ENCODE measurements at regions not wholly inside any gene's neighbourhood (a gene's known extent, or its start where the extent isn't known, plus 50 kb on each side); places are given as distances from the start of the nearest gene placed in this dataset.

DNA sequence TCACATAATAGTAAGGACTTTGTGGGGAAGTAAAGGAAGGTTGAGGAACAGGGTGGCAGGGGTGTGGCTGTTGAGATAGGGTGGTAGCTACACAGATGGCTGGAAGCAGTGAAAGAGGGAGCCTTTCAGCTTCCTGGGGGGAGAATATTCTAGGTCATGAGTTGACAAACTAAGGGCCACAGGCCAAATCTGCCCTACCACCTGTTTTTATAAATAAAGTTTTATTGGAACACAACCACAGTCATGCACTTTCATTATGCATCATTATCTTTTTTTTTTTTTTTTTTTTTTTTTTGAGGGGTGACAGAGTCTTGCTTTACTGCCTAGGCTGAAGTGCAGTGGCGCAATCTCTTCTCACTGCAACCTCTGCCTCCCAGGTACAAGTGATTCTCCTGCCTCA is 243.1 kb downstream of the NFATC2 start:
- in situ Hi-C loops (cut with HindIII; ENCODE audit: low pct_unique_long_range_greater_than_20kb, low sequenced_read_pairs) = no loop called here
- no peak for DNase-seq (ENCODE audit: low read depth in 1 of 2, low spot score in 1 of 2)
- no peak for TF ChIP-seq JUND (IDR thresholded peaks at IDR 0.05; ENCODE audit: low read depth)

DNA sequence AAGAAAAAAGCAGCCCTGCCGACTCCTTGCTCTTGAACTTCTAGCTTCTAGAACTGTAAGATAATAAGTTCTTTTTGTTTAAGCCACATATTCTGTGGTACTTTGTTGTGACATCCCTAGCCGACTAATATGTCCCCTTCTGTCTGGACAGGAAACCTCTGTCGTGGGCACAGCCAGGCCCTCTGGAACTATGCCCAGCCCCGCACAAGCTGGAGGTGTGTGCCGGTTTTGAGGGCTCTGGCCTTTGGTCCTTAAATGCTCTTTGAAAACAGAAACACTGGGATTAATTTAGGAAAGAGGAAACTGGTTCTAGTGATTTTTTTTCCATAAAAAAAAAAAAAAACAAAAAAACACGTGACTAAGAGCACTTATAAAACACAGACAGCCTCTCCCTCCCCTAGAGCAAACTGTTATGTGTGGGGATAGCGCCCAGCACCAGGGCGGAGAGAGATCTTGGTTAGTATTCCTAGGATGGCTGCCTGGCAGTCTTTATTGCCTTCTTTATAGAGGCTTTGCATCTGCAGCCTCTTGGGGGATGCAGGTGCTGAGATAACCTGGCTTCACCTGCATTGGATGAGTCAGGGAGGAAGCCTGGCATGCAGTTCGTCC is 244.3 kb downstream of the NFATC2 start:
- TF ChIP-seq JUND (IDR thresholded peaks at IDR 0.05; ENCODE audit: low read depth) = no peak
- in situ Hi-C loops (cut with HindIII; ENCODE audit: low pct_unique_long_range_greater_than_20kb, low sequenced_read_pairs) = no loop called here
- no peak for DNase-seq (ENCODE audit: low read depth in 1 of 2, low spot score in 1 of 2)

DNA sequence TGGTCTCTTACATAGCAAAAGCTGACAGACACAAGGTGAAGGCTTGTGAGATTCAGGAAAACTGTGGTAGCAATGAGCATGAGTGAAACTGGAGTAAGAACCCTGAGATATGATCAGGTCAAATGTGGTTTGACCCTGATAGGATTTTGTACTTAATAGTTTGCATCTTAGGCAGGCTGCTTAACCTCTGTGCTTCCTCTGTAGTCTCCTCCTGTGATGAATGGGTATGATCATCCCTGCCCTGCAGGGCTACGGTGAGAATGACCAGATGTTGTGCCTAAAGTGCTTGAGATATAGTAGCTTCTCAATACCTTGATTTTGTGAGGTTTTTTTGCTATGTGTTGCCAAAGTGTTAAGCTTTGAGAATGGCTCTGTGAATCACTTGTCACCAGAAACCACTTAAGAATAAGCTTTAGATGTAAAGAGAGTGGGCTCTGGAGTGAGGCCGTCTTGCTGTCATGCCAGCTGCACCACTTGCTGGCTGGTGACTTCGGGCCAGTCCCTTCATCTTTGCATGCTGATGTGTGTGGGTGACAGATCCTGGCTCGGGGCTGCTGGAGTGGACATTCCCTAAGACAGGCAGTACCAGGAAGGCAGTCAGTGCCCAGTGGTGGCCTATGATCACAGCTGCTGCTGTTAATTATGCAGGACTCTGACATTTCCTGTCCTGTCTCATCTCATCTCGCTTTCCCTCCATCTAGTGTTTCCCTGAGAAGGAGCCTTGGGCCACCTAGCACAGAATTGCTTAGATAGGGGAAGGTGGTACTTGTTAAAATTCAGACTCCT is 254.7 kb downstream of the NFATC2 start:
- in situ Hi-C loops (cut with HindIII; ENCODE audit: low pct_unique_long_range_greater_than_20kb, low sequenced_read_pairs) = no loop called here

DNA sequence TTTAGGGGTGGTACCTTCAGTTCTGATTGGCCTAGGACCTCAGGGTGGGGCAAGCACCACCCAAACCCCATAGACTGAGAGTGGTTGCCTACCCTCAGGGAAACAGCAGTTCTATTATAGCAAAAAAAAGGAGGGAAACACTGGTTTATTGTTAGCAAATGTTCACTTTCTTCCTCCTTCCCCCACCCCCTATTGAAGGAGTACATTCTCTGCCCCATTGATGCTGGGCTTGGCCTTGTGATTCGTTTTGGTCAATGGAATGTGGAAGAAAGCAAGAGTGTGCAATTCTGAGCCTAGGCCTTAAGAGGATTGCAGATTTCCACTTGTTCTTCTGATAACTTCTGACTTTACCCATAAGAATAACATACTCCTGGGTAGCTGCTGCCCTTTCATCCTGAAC is 255.8 kb downstream of the NFATC2 start:
- in situ Hi-C loops (cut with HindIII; ENCODE audit: low pct_unique_long_range_greater_than_20kb, low sequenced_read_pairs) = no loop called here
- no peak for TF ChIP-seq JUND (IDR thresholded peaks at IDR 0.05; ENCODE audit: low read depth)
- DNase-seq (ENCODE audit: low read depth in 1 of 2, low spot score in 1 of 2) = no peak

More for the DNA sequence above, 254.7 kb downstream of the NFATC2 start:
- TF ChIP-seq JUND (IDR thresholded peaks at IDR 0.05; ENCODE audit: low read depth) = no peak
- DNase-seq (ENCODE audit: low read depth in 1 of 2, low spot score in 1 of 2) = no peak

DNA sequence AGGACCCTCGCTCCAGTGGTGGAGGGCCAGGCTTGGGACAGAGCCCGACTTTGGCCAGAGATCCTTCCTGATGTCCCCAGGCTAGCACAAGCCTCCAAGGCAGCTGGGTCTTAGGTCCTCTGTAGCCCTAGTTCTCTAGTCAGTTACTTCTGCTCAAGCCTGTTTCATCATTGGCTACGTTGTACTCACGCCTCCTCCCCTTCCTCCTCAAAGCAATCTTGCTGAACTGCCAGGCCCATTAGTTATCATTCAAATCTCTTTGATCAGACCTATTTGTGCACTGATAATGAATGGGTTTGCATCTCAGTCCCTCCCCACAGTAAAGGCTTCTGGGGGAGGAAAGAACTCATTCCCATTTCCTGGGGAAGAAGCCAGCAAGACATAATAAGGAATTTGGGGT is 256.8 kb downstream of the NFATC2 start:
- no peak for DNase-seq (ENCODE audit: low read depth in 1 of 2, low spot score in 1 of 2)
- TF ChIP-seq JUND (IDR thresholded peaks at IDR 0.05; ENCODE audit: low read depth) = no peak
- in situ Hi-C loops (cut with HindIII; ENCODE audit: low pct_unique_long_range_greater_than_20kb, low sequenced_read_pairs) = no loop called here

DNA sequence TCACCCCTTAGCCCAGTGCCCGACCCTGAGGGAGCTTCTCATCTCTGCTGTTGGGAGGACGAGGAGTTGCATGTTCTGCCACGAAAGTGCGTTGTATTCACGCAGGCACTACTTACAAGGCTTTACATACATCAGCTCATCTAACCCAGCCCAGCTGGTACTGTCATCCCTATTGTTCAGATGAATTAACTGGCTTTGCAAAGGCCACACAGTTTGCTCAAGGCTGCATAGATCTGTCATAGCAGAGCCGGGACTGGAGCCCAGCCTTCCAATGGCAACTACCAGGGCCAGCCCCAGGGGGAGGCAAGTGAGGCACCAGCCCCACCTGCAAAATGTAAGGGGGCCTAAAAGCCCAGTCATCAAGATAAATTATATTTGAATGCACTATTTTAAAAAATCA is 257.6 kb downstream of the NFATC2 start:
- no peak for TF ChIP-seq JUND (IDR thresholded peaks at IDR 0.05; ENCODE audit: low read depth)
- in situ Hi-C loops (cut with HindIII; ENCODE audit: low pct_unique_long_range_greater_than_20kb, low sequenced_read_pairs) = no loop called here
- DNase-seq (ENCODE audit: low read depth in 1 of 2, low spot score in 1 of 2) = no peak

DNA sequence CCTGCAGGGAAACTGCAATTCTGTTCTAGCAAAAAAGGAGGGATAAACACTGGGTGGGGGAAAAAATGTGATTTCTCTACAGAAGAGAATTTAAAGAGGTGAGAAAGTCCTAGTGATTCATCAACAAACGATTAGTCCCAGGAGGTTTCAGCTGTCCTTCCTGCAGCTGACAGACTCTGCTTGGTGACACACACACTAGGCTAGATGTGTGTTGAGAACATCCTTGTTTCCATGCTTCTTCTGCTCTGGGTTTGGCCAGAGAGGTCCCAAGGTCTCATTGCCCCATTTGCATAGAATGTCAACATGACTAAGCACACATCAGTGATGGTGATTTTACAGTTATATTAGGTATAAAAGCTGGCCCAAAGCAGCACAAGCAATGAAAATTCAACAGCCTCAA is 258.3 kb downstream of the NFATC2 start:
- TF ChIP-seq JUND (IDR thresholded peaks at IDR 0.05; ENCODE audit: low read depth) = no peak
- in situ Hi-C loops (cut with HindIII; ENCODE audit: low pct_unique_long_range_greater_than_20kb, low sequenced_read_pairs) = no loop called here

DNA sequence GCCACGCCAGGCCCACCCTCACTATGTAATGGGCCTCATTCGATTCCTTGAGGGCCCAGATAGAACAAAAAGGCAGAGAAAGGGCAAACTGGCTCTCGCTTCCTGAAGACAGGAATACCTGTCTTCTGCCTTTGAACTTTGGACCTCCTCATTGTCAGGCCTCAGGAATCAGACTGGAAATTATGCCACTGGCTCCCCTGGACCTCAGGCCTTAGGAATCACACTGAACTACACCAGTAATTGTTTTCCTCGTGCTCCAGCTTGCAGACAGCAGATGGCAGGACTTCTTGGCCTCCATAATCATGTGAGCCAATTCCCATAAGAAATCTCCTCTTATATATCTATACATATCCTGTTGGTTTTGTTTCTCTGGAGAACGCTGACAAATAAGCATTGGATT is 258.6 kb upstream of the KCNG1 start:
- TF ChIP-seq JUND (IDR thresholded peaks at IDR 0.05; ENCODE audit: low read depth) = no peak

More for the DNA sequence above, 258.3 kb downstream of the NFATC2 start:
- no peak for DNase-seq (ENCODE audit: low read depth in 1 of 2, low spot score in 1 of 2)

DNA sequence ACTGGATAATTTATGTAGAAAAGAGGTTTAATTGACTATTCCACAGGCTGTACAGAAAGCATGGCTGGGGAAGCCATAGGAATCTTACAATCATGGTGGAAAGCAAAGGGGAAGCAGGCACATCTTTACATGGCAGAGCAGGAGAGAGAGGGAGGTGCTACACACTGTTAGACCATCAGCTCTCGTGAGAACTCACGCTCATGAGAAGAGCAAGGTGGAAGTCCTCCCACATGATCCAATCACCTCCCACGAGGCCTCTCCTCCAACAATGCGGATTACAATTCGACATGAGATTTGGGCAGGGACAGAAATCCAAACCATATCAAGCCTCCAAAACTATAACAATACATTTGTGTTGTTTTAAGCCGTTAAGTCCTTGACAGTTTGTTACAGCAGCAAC is 257.1 kb upstream of the KCNG1 start:
- DNase-seq (ENCODE audit: low read depth in 1 of 2, low spot score in 1 of 2) = no peak
- in situ Hi-C loops (cut with HindIII; ENCODE audit: low pct_unique_long_range_greater_than_20kb, low sequenced_read_pairs) = no loop called here
- TF ChIP-seq JUND (IDR thresholded peaks at IDR 0.05; ENCODE audit: low read depth) = no peak

More for the DNA sequence above, 258.6 kb upstream of the KCNG1 start:
- in situ Hi-C loops (cut with HindIII; ENCODE audit: low pct_unique_long_range_greater_than_20kb, low sequenced_read_pairs) = no loop called here
- no peak for DNase-seq (ENCODE audit: low read depth in 1 of 2, low spot score in 1 of 2)

DNA sequence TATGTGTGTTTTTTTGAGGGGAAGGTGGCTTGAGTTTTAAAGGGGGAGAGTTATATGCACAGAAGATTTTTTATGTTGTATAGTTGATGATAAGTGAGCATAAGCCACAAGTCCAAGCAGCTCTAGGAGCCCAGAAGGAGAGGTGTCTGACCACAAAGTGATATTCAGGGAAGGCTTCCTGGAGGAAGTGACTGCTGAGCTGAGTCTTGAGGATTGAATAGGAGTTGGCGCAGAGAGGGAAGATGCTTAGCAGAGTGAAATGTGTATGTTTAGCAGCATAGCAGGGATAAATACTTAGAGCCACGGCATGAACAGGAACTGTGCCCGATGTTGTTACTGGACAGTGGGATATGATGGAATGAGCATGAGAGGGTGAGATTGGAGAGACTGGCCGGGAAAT is 255.1 kb upstream of the KCNG1 start:
- no peak for TF ChIP-seq JUND (IDR thresholded peaks at IDR 0.05; ENCODE audit: low read depth)
- in situ Hi-C loops (cut with HindIII; ENCODE audit: low pct_unique_long_range_greater_than_20kb, low sequenced_read_pairs) = no loop called here
- DNase-seq (ENCODE audit: low read depth in 1 of 2, low spot score in 1 of 2) = no peak

DNA sequence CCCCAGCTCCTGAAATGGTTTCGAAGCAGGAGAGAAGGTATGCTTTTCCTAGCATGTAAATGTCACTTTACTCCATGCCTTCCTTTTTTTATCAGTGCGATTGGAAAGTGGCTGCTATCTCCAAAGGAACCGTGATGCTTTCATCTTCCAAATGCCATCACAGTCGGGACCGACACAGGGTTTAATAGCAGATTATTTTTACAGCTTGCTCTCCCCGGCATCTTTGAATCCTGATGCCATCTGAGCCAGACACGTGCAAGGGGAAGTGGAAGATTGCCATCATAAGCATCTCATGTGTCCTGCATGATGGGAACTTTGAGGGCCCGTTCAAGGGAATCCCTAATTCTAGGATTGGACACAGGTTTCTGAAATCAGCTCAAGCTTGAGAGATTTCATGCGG is 253.4 kb upstream of the KCNG1 start:
- TF ChIP-seq JUND (IDR thresholded peaks at IDR 0.05; ENCODE audit: low read depth) = no peak
- no peak for DNase-seq (ENCODE audit: low read depth in 1 of 2, low spot score in 1 of 2)
- in situ Hi-C loops (cut with HindIII; ENCODE audit: low pct_unique_long_range_greater_than_20kb, low sequenced_read_pairs) = no loop called here

DNA sequence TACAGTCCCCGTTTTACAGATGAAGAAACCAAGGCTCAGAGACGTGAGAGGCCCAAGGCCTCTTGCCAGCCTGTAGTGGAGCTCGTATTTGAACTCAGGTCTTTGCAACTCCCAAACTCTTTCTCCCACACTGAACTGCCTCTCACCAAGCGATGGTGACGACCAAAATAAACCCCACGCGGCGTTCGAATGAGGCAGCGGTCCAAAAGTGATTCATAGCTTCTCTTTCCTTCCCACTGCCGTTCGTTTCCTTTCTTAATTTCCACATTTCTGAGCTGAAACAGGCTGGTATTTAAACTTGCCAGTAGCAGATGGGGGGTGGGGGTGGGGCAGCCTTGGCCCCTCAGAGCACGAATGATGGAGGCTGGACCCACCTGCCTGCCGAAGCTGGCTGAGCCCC is 252.9 kb upstream of the KCNG1 start:
- in situ Hi-C loops (cut with HindIII; ENCODE audit: low pct_unique_long_range_greater_than_20kb, low sequenced_read_pairs) = no loop called here
- no peak for TF ChIP-seq JUND (IDR thresholded peaks at IDR 0.05; ENCODE audit: low read depth)
- no peak for DNase-seq (ENCODE audit: low read depth in 1 of 2, low spot score in 1 of 2)

DNA sequence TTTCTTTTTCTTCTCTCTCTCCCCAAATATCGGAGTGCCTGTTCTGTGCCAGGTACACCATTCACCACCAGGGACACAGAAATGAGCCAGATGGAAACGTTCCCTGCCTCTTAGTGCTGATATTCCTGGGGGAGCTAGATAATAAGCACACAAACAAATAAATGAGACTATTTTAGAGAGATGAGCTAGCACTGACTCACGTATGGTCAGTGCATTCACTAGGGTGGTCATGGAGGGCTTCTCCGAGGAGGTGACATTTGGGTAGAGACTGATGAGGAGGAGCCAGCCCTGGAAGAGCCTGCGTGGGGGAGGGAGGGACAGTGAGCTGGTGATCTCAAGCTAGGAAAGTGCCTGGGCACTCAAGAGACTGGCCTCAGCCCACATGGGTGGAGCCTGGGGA is 252.3 kb upstream of the KCNG1 start:
- no peak for DNase-seq (ENCODE audit: low read depth in 1 of 2, low spot score in 1 of 2)
- TF ChIP-seq JUND (IDR thresholded peaks at IDR 0.05; ENCODE audit: low read depth) = no peak
- in situ Hi-C loops (cut with HindIII; ENCODE audit: low pct_unique_long_range_greater_than_20kb, low sequenced_read_pairs) = no loop called here
